HepG2 (cell line): ENCODE measurements at regions not wholly inside any gene's neighbourhood (a gene's known extent, or its start where the extent isn't known, plus 50 kb on each side); places are given as distances from the start of the nearest gene placed in this dataset.

ENCODE experiments used
- CERS6 ChIP-seq: sonication (generic); formaldehyde crosslinking; IDR thresholded peaks from 2 replicates; pipeline ENCODE4 v1.5.0; 2020; ENCODE audit warnings: missing genetic modification reagents
- ERF ChIP-seq: IDR thresholded peaks from 2 replicates; pipeline ENCODE4 v1.6.1; 2018; ENCODE audit warnings: missing biosample characterization, missing genetic modification reagents
- HBP1 ChIP-seq: IDR thresholded peaks from 2 replicates; pipeline ENCODE4 v1.6.1; 2016; ENCODE audit warnings: low read depth, control low read depth
- HNF4G ChIP-seq, 2 experiments: sonication (generic) in 1 of 2; formaldehyde crosslinking in 1 of 2; IDR thresholded peaks; 2 replicates each; pipeline versions ENCODE4 v1.4.0 to v1.6.1; 2011 to 2020; ENCODE audit warnings: borderline replicate concordance in 2 of 2, low read depth in 2 of 2, mild to moderate bottlenecking in 2 of 2, low read length in 1 of 2, missing genetic modification reagents in 1 of 2, moderate library complexity in 1 of 2
- HNRNPLL ChIP-seq: fragments of 200-400 bp; formaldehyde crosslinking; IDR thresholded peaks from 2 replicates; pipeline ENCODE4 v1.6.1; 2017; ENCODE audit warnings: mild to moderate bottlenecking, low read depth, low read length; ENCODE audit not compliant: poor library complexity, severe bottlenecking
- KLF16 ChIP-seq, 2 experiments: sonication (generic) in 1 of 2; formaldehyde crosslinking in 1 of 2; IDR thresholded peaks; 2 replicates each; pipeline versions ENCODE4 v1.6.1 to v1.8.0; 2016 to 2023; ENCODE audit warnings: missing genetic modification reagents in 2 of 2, missing compliant biosample characterization in 1 of 2
- KLF9 ChIP-seq: IDR thresholded peaks from 2 replicates; pipeline ENCODE4 v1.6.1; 2016; ENCODE audit warnings: low read depth
- KMT2B ChIP-seq: IDR thresholded peaks from 2 replicates; pipeline ENCODE4 v1.6.1; 2016; ENCODE audit warnings: missing genetic modification reagents, missing compliant biosample characterization
- LRRFIP1 ChIP-seq: sonication (generic); formaldehyde crosslinking; conservative IDR thresholded peaks from 2 replicates; pipeline ENCODE4 v1.4.0; 2020; ENCODE audit warnings: missing genetic modification reagents
- MED8 ChIP-seq: sonication (generic); formaldehyde crosslinking; IDR thresholded peaks from 2 replicates; pipeline ENCODE4 v1.8.1; 2023; ENCODE audit warnings: mild to moderate bottlenecking, missing genetic modification reagents; ENCODE audit not compliant: insufficient replicate concordance
- NONO ChIP-seq, 2 experiments: fragments of 450-650 bp in 1 of 2; sonication (generic) in 1 of 2; formaldehyde crosslinking in 1 of 2; IDR thresholded peaks in 1 of 2; conservative IDR thresholded peaks in 1 of 2; 2 replicates each; pipeline versions ENCODE4 v1.6.1 to v1.8.0; 2017 to 2022; ENCODE audit warnings: mild to moderate bottlenecking in 1 of 2, missing genetic modification reagents in 1 of 2, moderate library complexity in 1 of 2
- RBAK ChIP-seq: sonication (generic); formaldehyde crosslinking; IDR thresholded peaks from 2 replicates; pipeline ENCODE4 v1.5.1; 2020; ENCODE audit warnings: mild to moderate bottlenecking, missing genetic modification reagents
- SIN3A ChIP-seq: IDR thresholded peaks from 2 replicates; pipeline ENCODE4 v1.6.1; 2011; ENCODE audit warnings: low read depth, mild to moderate bottlenecking, control low read depth, low read length, borderline replicate concordance
- SSRP1 ChIP-seq: IDR thresholded peaks from 2 replicates; pipeline ENCODE4 v1.6.1; 2016; ENCODE audit warnings: control low read depth
- ZC3H13 ChIP-seq: sonication (generic); formaldehyde crosslinking; IDR thresholded peaks from 2 replicates; pipeline ENCODE4 v1.8.1; 2023; ENCODE audit warnings: mild to moderate bottlenecking, missing genetic modification reagents, moderate library complexity
- ZFP82 ChIP-seq: sonication (generic); formaldehyde crosslinking; IDR thresholded peaks from 2 replicates; pipeline ENCODE4 v1.5.1; 2020; ENCODE audit warnings: mild to moderate bottlenecking, missing genetic modification reagents, borderline replicate concordance
- ZMYM3 ChIP-seq: sonication (generic); formaldehyde crosslinking; IDR thresholded peaks from 2 replicates; pipeline ENCODE4 v1.5.1; 2020; ENCODE audit warnings: mild to moderate bottlenecking, missing genetic modification reagents
- ZNF326 ChIP-seq: sonication (generic); formaldehyde crosslinking; IDR thresholded peaks from 2 replicates; pipeline ENCODE4 v1.4.0; 2020; ENCODE audit warnings: missing genetic modification reagents, borderline replicate concordance
- ZNF337 ChIP-seq: sonication (generic); formaldehyde crosslinking; IDR thresholded peaks from 2 replicates; pipeline ENCODE4 v1.5.1; 2020; ENCODE audit warnings: missing genetic modification reagents, low read depth, mild to moderate bottlenecking, borderline replicate concordance
- ZNF362 ChIP-seq: sonication (generic); formaldehyde crosslinking; IDR thresholded peaks from 2 replicates; pipeline ENCODE4 v1.4.0; 2020; ENCODE audit warnings: missing genetic modification reagents, mild to moderate bottlenecking, borderline replicate concordance
- ZNF556 ChIP-seq: sonication (generic); formaldehyde crosslinking; IDR thresholded peaks from 2 replicates; pipeline ENCODE4 v1.4.0; 2020; ENCODE audit warnings: mild to moderate bottlenecking, missing genetic modification reagents, borderline replicate concordance
- ZNF768 ChIP-seq: sonication (generic); formaldehyde crosslinking; IDR thresholded peaks from 2 replicates; pipeline ENCODE4 v1.4.0; 2020; ENCODE audit warnings: missing genetic modification reagents
- ZSCAN9 ChIP-seq: IDR thresholded peaks from 2 replicates; pipeline ENCODE4 v1.6.1; 2016; ENCODE audit warnings: borderline replicate concordance

- TF ChIP-seq HBP1 (CRISPR knock-in tag): no peak
- no peak; the same call in 1 of the 2 replicates for TF ChIP-seq ZSCAN9 (CRISPR knock-in tag)
- peak; percentile 95 for TF ChIP-seq ERF (CRISPR knock-in tag)
- TF ChIP-seq SIN3A: 0 out of 2 replicates have a peak, but pooled peaks have one; percentile 34
- no peak; the same call in 1 of the 2 replicates for TF ChIP-seq ZNF768
- no peak for TF ChIP-seq LRRFIP1 (CRISPR knock-in tag)
- TF ChIP-seq ZFP82 (CRISPR knock-in tag): no peak
- TF ChIP-seq KLF9: 0 out of 2 replicates have a peak, but pooled peaks have one; percentile 59
- peak; percentile 19; the same call in 1 of the 2 replicates for TF ChIP-seq SSRP1 (CRISPR knock-in tag)
- peak in 1 of 2 experiments; percentile 93; a peak in 2 of 4 replicates for TF ChIP-seq KLF16 (CRISPR knock-in tag; IDR thresholded peaks at IDR 0.05)
- TF ChIP-seq HNRNPLL: no peak
- no peak for TF ChIP-seq CERS6 (CRISPR knock-in tag)
- TF ChIP-seq KMT2B (CRISPR knock-in tag): peak; percentile 65
- no peak for TF ChIP-seq RBAK (CRISPR knock-in tag)
- no peak for TF ChIP-seq ZNF326 (CRISPR knock-in tag)
- peak; percentile 87 for TF ChIP-seq ZNF362 (CRISPR knock-in tag)
- TF ChIP-seq ZMYM3 (CRISPR knock-in tag): peak; percentile 54; the same call in 1 of the 2 replicates
- TF ChIP-seq ZC3H13: no peak
- TF ChIP-seq ZNF337 (CRISPR knock-in tag): no peak
- TF ChIP-seq HNF4G (IDR thresholded peaks at IDR 0.05; ENCODE audit: borderline replicate concordance, low read depth, low read length): peak; percentile 64
- 0 out of 2 replicates have a peak, but pooled peaks have one; percentile 70 for TF ChIP-seq HNF4G (CRISPR knock-in tag; IDR thresholded peaks at IDR 0.05; ENCODE audit: borderline replicate concordance, low read depth)
- TF ChIP-seq NONO (IDR thresholded peaks at IDR 0.05): no peak
- TF ChIP-seq NONO (CRISPR knock-in tag; conservative IDR thresholded peaks at IDR 0.05): 0 out of 2 replicates have a peak, but pooled peaks have one; percentile 52
- no peak; the same call in 1 of the 2 replicates for TF ChIP-seq ZNF556
- TF ChIP-seq MED8: peak; percentile 78
These were observed 343.0 kb downstream of the BMP4 start (continued) for GRCh38 chr14:53613404-53614253.
